GM21786 (cell line): ENCODE measurements at regions not wholly inside any gene's neighbourhood (a gene's known extent, or its start where the extent isn't known, plus 50 kb on each side); places are given as distances from the start of the nearest gene placed in this dataset.

Experiments
- ATAC-seq: cut with Tn5 transposase; IDR thresholded peaks from one replicate; pipeline ENCODE4 v1.9.1; 2021; ENCODE audit not compliant: unreplicated experiment

DNA sequence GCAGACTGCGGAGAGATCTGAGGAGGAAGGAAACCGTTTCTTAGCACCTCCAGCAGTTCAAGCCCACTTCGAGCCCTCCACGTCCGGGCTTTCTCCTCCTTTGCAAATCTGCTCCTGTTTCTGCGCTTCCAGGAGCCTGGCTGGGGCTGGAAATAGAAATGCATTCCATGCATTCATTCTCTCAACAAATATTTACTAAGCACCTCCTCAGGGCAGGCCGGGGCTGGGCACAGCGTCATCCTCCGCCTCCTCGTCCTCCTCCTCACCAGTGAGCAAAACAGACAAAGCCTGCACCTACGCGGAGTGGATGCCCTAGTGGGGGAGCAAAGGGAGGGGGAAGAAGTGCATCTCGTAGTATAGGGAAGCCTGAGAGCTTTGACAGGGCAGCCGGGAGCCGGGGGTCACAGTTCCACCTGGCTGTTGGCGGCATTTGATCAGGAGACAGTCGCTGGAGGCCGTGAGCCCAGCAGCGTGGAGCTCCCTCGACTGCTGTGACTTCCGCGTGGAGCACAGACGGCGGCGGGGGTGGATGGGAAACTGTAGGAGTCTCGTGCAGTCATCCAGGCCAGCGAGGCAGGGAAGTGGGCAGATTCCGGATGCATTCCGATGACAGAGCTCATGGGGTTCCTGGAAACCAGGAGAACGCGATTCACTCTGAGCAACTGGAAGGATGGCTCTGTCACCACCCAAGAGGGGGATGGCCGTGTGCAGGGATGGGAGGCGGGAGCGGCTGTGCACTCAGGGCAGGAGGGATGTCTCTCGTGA, 93.5 kb downstream of the SIK1 start:
- no peak for ATAC-seq

DNA sequence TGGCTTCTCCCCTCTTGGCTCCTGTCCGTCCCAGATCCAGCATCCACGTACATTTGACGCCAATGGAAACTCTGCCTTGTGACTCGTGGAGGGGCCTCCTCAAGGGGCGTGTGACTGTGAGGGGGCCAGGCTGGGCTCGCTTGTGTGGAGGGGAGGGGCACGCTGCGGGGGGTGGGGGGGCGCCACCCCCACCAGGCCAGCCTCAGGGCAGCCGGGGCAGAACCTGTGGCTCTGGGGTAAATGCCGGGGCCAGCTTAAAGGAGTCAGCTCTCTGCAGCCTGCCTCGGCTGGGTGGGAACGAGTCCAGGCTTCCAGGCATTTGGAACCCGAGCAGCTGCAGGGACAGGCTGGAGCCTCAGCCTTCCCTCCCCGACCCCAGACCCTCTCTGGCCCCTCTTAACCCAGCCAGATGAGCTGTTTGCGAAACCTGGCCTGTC, 94.1 kb downstream of the SIK1 start:
- no peak for ATAC-seq

DNA sequence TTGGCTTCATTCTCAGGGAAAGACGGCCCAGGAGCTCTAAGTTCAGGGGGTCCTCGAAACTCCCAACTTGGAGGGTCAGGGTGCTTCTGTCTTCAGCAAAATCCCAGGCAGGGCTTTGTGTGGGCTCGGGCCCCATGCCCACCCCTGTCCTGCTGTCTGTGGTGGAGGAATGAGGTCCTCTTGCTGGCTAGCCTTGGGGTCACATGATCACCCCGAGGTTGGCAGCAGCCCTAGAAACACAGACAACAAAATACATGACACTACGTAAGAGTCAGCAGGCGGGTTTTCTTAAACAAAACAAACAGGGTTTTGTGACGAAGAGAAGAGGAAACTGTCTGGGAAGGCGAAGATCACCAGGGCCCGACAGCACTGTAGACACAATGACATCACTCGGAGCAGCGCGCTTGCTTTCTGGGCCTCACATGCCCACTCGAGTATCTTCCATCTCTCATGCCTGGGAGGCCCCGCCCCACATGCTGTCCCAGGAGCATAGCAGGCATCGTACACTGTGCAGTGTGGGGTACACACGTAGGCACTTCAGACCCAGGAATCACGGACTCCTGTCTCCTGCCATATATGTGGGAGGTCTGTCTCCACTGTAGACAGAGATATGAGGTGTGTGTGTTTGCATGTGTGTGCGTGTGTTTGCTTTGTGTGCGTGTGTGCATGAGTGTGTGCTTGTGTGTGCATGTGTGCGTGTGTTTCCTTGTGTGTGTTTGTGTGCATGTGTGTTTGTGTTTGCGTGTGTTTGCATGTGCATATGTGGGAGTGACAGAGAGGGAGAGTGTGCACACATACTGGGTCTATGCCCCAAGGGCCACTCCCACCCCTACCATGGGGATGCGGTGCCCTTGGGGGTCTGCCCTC, 94.7 kb downstream of the SIK1 start:
- no peak for ATAC-seq

DNA sequence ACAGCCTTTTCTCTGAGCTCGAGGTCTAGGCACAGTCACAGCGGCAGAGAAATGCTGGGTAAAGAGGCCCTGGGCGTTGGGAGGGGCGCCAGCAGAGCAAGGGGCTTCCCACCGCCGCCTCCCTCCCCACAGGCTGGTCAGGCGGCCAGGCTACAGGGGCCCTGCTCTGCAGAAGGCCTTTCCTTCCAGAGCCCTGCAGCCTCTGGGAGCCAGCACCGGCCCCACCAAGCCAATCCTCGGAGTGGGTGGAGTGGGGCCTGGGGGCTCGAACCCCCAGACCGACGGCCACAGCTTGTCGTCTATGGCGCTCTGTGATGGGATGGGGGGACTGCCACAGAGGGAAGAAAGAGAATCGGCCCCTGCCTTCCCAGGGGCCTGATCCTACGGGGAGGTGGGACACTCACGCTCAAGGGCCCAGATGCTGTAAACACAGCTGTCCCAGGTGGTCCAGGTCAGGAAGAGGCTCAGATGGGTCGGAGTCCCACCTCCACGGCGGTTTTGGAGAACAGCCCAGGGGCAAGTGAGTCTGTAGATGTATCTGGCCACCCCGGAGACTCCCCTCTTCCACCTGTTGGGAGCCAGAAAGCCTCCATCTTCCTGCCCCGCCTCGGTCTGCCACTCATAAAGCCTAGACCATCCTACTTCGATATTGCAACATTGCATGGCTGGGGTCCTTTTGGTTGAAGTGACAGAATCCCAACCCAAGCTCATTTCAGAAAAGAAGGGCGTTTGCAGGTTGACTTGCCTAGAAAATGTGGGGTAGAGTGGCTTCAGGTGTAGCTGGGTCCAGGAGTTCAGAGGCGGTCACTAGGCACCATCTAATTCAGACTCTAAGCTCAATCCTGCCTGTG, 95.6 kb downstream of the SIK1 start:
- ATAC-seq = no peak

DNA sequence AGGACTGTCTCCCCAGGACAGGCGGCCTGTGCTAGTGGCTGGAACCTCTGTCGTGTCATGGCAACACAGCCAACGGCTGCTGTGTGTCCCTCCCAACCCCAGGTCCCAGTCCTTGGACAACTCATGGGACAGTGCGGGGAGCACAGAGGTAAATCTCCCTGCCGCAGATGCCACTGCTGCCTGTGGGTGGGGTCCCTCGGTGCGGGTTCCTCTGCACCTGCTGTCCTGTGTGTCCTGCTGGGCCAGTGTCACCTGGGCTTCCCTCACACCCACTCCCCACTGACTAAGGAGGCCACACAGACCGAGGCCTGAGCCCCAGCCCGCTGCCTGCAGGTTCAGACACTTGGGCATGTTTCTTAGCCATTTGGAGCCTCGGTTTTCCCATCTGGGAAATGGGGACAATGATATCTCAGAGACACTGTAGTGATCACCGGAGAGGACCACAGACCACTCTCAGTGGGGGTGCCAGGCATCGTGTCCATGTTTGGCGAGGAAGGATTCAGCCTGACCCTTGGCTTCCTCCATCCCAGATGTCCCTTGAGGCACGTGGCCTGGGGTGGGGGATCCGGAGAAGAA, 96.5 kb downstream of the SIK1 start:
- no peak for ATAC-seq

DNA sequence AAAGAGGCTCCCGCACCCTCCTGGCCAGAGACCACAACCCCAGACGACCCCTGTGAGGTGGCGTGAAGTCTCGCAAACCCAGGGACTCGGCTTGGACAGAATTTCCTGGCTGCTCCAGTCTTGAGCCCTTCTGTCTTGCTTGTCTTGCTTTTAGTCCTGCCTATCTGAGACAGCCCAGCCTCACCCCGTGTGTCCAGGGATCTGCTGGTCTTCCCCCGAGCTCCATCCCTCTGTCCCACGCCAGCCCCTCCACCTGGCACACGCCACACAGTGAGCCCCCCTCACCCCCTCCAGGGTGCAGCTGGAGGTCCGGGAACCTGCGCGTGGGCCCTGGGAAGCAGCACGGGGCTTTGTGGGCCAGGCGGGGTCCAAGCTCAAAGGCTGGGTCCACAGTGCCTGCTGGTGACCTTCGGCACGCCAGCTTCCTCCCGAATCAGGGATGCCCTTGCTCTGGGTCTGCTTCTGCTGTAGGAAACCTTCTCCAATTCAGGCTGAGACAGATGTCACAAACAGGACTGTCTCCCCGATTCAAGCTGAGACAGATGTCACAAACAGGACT, 97.1 kb downstream of the SIK1 start:
- ATAC-seq = no peak

DNA sequence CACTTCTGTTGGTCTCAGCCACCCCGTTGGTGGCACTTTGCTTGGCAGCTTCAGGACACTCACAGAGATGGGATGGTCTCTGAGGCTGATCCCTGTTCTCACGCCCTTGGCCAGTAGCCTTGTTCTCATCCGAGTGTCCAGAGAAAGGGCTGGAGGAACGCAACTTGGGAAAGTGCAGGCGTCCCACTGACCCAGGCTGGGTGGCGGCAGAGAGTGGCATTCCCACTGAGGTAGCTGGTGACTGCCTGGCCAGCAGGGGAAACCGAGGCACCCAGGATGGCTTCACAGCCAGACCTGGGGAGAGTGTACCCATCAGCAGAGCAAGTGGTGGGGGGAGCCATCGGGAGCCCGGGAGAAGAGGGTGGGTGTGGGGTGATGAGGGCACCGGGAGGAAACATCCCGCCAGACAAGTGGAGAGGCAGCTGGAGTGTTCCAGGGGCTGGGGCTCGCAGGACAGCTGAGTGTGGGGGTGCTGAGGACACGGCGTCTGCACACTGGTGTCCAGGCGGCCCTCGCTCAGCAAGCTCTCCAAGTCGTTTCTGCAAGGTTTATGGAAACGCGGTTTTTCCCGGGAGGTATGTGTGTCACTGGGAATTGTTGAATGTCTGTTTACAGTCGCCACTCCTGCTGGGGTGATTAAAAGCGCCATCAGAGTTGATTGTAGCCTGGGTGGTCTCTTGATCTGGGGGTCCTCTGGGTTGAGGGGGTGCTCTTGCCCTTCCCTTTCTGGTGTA, 97.8 kb downstream of the SIK1 start:
- ATAC-seq = no peak

DNA sequence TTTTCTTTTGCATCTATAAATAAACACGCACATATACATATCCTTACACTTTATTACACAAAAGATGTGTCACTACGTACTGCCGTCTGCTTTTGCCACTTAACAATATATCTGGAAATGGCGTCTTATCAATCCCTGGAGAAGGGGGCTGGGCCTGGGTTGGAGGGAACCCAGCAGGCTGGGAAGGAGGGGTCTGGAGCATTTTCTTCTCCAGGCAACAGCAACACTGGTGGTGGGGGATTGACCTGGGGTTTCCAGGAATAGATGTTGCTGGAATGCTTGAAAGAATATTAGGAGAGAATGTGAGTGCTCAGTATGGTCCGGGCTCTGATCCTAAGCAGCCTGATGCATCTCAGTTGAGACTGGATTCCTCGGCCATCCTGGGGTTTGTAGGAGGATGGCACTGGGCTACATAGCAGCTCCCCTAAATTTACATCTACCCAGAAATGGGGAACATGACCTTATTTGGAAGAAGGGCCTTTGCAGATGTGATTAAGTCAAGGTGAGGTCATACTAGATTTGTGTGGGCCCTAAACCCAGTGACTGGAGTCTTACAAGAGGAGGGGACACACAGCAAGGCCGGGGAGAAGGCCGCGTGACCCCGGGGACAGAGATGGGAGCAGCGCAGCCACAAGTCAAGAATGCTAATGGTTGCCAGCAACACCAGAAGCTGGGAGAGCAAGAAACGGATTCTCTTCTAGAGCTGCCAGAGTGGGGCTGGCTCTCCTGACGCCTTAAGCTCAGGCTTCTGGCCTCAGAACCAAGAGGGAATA, 98.6 kb downstream of the SIK1 start:
- ATAC-seq = no peak

DNA sequence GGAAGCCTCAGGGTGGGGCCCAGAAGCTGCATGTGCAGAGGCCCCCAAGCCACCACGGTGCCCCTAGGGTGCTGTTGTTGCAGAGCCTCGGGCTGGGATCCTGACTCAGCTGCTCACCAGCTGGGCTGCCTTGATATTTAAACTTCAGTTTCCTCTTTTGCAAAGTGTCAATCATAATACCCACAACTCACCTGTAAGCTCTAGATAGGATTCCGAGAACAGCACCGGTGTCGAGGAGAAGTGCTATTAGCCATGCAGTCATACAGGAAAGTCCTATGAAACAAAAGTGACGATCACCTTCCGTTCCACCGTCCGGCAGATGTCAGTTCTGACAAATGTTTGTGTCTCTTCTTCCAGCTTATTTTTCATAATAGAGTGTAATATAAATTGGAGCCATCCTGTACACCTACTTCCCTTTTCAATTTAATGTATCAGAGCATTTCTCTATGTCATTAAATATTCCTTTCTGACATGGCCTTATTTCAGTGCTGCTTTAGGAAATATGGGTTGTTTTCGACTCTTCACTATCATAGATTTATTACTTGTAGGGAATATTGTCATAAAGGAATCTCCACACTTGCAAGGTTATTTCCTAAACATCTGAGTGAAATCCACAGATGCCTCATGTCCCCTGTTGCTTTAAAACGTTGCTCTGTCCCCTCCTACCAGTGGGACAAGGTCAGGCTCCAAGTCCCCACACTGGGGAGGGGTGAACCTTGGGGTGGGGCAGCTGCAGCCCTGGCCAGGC, 100.8 kb downstream of the SIK1 start:
- no peak for ATAC-seq

DNA sequence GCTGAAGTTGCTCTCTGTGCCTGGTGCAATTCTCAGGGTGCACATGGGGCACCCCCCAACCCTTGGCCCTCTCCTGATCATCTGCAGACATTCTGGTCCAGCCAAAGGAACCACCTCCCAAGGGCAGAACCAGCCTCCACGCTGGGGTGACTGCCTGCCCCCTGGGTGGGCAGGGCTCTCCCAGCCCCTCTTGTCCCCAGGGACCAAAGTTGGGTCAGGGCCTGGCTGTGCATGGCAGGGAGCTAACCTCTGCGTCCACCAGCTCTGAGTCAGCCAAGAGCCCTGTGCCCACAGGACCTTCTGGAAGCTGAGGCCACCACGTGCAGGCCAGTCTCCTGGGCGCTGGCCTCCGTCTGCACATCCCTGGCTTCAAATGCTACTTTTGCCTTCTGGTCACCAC, 101.9 kb downstream of the SIK1 start:
- ATAC-seq = no peak

DNA sequence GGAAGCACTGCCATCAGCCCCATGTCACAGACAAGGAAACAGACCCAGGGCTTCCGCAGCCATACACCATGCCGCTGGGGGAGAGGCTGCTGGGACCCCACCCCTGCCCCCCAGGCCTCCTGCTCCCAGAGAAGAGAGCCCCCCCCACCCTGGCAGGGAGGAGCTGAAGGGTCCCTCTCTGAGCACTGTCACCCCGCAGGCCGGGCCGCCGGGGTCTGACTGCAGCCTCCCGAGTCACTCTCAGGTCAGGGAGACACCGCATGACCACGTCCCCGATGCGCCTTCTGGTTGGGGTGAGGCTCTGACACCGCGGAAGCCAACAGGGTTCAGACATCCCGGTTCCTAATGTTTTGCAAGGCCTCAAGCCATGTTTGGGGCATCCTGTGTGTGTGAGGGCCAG, 102.3 kb downstream of the SIK1 start:
- no peak for ATAC-seq

DNA sequence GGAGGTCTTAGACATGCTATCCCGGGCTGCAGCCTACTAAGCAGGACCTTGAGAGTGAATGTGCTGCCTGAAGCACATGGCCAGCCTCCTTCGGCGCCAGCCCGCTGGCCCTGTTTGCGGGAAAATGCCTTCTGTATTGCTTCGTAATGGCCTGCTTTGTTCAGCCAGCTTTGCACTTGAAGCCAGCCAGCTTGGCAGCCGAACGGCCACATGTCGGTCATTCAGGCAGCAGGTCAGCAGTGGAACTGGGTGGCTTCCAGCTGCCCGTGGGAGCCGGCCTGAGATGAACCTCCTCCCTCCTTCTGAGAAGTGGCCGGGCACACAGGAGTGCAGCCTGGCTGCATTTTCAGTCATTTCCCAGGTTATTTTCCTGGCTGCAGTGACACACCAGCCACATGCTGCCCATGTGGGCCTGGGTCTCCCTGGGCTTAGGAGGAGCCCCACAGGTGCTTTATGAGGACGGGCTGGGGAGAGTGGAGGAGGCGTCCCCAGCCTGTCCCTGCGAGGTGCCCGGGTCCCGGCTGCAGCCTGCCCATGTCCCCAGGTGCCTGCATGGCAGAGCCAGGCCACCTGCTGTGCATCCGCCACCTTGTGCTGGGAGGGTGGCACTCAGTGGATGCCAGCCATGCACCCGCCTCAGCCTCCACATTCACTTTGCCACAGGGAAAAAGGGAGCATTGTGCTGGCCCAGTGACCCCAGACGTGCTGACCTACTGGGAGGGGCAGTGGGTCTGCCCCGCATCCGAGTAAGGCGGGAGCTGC, 103.5 kb downstream of the SIK1 start:
- ATAC-seq = no peak

DNA sequence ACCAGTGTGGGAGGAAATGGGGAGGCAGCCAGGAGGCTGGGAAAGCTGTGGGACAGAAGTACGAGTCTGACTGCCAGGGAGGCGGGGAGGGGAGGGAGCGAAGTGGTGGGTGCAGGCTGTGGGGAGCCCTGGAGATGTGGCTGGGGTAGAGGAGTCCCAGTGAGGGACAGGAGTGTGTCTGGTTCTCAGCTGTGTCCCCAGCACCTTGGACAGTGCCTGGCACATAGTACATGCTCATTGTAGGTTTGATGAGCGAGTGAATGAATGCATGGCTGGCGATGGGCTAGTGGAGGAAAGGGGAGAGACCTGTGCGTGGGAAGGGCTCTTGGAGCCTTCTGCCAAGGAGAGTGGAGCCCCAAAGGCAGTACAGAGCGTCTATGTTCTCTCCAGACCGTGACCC, 104.1 kb downstream of the SIK1 start:
- ATAC-seq = no peak

DNA sequence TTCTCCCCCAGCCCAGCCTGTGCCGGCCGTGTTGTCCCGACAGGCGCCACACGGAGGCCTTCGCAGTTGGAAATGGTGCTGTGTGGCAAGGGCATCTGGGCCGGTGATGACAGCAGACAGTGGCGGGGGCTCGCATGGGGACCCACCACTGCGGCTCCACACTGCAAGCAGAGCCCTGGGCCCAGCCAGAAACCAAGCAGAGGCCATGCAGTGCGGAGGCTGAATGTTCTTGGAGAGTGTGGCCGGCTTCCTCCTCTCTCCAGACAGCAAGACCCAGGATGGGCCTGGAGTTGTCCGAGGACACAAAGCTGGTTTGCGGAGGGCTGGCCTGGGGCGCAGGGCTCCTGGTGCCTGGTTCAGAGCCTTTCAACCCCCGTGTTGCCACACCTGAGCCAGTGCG, 104.6 kb downstream of the SIK1 start:
- ATAC-seq = no peak

DNA sequence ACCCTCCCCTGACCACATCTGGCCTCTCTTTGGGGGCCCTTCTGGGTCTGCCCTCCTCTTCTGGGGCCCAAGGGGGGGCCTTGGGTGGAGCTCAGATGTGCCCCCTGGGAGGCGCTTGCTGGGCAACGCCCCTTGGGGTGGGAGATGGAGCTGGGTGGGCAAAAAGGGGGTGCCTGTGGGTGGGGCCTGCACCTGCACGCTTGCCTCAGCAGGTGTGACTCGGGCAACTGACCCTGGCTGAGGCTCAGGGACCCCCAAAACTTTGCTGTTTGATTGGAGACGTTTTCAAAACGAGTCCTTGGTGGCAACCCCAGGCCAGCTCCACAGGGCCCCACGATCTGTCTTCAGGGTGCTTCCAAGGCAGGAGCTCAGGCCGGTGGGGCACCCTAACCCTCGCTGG, 105.3 kb downstream of the SIK1 start:
- no peak for ATAC-seq

DNA sequence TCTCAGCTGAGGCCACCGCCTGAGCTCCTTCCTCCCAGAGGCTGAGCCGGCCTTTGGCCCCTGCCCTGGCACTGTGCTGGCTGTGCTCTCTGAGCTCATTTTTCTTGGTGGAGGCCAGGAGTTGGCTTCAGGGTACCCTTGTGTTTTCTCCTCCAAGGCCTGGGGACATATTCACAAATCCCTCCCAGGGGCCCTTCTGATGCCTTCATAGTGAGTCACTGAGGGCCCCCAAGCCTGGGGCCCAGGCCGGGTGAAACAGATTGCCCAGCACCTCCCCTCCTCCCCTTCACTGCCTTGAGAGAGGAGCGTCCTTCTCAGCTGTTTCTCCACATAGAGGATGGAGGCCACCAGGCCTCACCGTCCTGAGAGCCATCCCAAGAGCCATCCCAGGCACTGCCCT, 105.8 kb downstream of the SIK1 start:
- no peak for ATAC-seq

DNA sequence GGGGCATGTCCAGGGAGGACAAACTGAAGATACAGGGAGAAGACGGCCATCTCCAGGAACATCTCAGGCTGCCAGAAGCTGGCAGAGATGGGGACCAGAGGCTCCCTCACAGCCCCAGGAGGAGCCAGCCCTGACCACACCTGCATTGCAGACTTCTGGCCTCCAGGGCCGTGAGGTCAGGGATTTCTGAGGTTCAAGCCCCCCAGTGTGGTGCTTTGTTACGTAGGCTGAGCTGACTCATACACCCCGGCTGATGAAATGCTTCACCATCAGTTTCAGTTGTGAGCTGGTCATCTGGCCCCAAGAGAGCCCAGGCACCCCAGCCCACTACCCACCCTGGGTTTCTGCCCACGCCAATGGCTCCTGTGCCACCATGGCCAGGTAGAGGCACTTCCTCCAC, 106.4 kb downstream of the SIK1 start:
- ATAC-seq = no peak
